Pulmonary artery endothelial cell (primary cell): ENCODE measurements at regions not wholly inside any gene's neighbourhood (a gene's known extent, or its start where the extent isn't known, plus 50 kb on each side); places are given as distances from the start of the nearest gene placed in this dataset.
"Not testable (repeated sequence)": the region's sequence is repeated elsewhere in the genome, so short reads cannot be mapped to it uniquely, and the experiment has no call there.

Source experiments
- DNase-seq: peaks from one replicate; pipeline ENCODE4 v3.0.0-alpha.2; 2011; ENCODE audit warnings: low read depth, low spot score

GRCh38 chr12:115325858-115326257 lies 641.9 kb upstream of the TBX3 start:
- DNase-seq = no peak

GRCh38 chr12:115324949-115325593 lies 641.1 kb upstream of the TBX3 start:
- no peak for DNase-seq

- no peak for DNase-seq
Measured at GRCh38 chr12:115323223-115323905, 639.4 kb upstream of the TBX3 start.

DNA sequence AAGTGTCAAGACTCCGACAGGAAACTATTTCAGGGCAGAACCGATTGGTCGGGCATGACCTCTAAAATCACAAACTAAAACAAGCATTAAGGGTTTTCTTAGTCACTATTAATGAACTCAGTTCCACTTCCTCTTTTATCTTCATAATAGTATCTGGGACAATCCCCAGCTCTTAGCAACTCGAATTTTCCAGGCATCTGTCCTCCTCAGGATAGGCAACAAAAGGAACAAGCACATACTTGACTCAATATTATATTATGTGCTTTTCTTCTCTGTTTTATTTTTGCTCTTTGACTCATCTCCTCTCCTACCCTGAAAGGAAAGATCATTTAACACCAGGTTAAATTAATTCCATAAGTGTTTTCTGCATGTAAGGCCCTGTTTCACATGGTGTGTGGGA lies 638.3 kb upstream of the TBX3 start:
- no peak for DNase-seq

GRCh38 chr12:115320967-115321366 lies 637.0 kb upstream of the TBX3 start:
- DNase-seq = no peak

DNA sequence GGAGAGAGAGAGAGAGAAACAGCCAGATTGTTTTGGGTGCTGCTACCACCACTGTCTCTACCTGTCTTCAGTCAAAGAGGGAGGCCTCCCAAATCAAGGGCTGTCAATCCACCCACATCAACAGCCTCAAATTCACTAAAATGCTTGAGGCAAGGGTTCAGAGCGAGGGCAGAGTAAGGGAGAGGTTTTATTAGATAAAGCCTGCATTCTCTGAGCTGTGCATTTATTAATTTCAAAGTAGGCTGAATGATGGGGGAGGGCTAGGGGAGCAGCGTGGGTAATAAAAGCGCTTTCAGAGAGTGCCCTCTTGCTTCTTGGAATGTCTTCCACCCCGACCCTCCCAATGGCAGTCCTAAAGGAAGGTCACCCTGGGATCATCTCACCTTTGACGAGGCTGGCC lies 636.5 kb upstream of the TBX3 start:
- DNase-seq = no peak

- DNase-seq = no peak
Measured at GRCh38 chr12:115319446-115320040, 635.6 kb upstream of the TBX3 start.

DNA sequence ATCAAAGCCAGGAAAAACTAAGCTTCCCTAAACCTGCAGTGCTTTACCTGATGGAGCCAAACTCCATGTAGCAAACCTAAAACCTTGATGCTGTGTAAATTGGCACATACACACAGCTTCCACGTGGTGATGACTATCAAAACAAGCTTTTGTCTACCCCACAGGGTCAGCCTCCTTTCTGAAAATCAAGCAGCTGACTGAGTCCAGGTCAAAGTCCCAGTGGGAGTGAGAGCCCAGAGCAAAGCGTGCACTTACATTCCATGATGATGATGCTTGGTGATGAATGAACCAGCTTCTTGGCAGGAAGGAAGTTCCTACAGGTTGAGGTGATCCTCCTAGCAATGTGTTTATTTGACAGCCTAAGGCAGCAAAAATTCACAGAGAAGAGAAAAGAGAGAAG lies 630.0 kb upstream of the TBX3 start:
- DNase-seq = no peak

GRCh38 chr12:115312901-115313300 lies 628.9 kb upstream of the TBX3 start:
- no peak for DNase-seq

DNA sequence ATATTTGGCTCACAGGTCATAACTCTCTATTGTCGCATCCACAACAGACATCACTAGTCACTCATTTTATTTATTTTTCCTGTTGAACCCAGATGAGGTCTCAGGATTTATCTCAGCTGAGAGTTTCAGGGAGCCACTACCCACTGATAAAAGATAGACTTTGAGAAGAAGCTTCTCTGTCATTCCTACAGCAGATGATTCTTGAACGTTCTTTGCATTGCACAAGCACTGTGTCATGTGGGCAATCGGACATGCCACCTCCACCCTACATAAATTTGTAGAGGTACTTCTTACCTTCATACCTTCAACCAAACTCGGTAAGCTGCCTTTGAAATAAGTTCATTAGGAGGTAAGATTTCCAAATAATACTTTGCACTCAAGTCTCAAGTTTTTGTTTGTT lies 627.9 kb upstream of the TBX3 start:
- no peak for DNase-seq

- no peak for DNase-seq
Measured at GRCh38 chr12:115308918-115309317, 624.9 kb upstream of the TBX3 start.

DNA sequence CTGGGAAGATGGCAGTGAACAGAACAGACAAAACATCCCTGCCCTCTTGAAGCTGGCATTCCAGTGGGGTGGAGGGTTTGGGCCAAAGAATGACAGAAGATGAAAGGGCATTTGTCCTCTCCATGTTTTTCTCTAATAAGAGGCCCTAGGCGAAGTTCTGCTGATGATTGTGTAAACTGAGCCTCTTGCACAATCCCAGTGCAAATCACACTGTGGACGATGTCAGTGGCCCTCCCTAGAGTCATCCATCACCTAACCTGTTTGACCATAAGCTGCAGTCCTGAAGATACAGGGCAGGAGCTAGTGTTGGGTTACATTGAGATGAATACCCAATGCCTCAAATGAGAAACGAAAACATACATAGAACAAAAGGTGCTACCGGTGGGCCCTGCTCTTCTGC lies 622.4 kb upstream of the TBX3 start:
- DNase-seq = no peak

DNA sequence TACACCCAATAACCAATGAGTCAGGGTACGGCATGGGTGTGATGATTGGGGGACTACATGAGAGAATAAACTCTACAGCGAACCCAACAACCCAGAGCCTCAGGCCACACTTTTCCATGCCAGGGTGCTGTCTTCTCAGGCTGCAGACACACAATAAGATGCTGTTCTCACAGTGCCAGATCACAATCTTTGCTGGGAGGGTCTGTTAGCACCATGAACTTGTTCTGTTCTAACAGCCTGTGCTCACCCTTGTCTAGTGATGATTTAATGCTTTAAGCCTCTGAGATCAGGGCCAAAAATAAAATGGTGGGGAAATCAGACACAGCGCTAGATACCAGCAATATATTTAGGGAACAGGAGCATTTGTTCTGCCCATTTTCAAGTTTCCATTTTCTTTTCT lies 621.9 kb upstream of the TBX3 start:
- DNase-seq = no peak

- DNase-seq = no peak
Measured at GRCh38 chr12:115305275-115305674, 621.3 kb upstream of the TBX3 start.

DNA sequence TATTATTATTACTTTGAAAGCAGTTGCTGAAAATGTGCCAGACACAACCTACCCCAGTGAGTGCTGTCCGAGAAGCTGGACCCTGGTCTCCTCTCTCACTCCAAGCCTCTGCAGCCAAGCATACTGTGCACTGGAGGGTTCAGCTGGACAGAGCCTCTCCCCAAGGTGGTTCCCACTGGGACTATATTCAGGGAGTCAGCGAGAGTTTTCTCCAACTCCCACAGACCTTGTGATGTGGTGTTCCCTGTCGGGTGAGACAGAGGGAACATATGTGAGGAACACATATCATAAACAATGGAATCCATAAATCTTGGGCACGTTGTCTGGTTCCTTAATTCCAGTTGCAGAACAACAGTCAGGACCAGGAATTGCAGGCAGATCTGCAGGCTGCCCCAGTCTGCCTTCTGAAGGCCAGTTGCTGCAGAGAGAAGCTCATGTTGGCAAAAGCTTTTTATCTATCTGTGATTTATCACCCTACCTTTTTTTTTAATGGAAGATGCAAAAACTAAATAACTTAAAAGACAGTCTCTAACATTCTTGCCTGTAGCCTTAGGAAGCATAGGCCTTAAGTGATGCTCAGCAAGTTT lies 619.8 kb upstream of the TBX3 start:
- DNase-seq = no peak

GRCh38 chr12:115297445-115297844 lies 613.5 kb upstream of the TBX3 start:
- DNase-seq = no peak

DNA sequence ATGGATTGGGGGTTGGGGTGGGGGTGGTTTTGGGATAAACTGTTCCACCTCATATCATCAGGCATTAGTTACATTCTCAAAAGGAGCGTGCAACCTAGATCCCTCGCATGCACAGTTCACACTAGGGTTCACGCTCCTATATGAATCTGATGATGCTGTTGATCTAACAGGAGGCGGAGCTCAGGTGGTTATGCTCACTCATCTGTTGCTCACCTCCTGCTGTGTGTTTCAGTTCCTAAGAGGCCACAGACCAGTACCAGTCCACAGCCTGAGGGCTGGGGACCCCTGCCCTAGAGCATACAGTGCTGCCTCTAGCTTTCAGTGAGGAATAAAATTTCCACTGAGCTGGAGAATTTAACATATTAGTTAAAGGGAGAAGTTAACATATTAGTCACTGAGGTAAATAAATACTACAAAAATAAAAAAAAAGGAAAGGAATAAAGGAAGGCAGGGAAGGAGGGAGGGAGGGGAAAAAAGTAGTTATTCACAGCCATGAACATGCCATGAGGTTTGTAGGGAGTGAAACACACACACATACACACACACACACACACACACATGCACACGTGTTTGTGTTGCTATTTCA lies 612.7 kb upstream of the TBX3 start:
- DNase-seq = no peak

GRCh38 chr12:115295886-115296285 lies 611.9 kb upstream of the TBX3 start:
- no peak for DNase-seq

GRCh38 chr12:115294453-115295133 lies 610.6 kb upstream of the TBX3 start:
- no peak for DNase-seq

DNA sequence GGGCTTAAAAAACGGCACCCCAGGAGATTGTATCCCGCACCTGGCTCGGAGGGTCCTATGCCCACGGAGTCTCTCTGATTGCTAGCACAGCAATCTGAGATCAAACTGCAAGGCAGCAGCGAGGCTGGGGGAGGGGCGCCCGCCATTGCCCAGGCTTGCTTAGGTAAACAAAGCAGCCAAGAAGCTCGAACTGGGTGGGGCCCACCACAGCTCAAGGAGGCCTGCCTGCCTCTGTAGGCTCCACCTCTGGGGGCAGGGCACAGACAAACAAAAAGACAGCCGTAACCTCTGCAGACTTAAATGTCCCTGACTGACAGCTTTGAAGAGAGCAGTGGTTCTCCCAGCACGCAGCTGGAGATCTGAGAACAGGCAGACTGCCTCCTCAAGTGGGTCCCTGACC lies 601.5 kb upstream of the TBX3 start:
- not testable (repeated sequence) for DNase-seq

- DNase-seq = no peak
Measured at GRCh38 chr12:115273456-115273855, 589.5 kb upstream of the TBX3 start.

- DNase-seq = no peak
Measured at GRCh38 chr12:115268451-115268850, 584.5 kb upstream of the TBX3 start.
